NCI-H1436 (cell line): ENCODE measurements at regions not wholly inside any gene's neighbourhood (a gene's known extent, or its start where the extent isn't known, plus 50 kb on each side); places are given as distances from the start of the nearest gene placed in this dataset.
"Not testable (repeated sequence)": the region's sequence is repeated elsewhere in the genome, so short reads cannot be mapped to it uniquely, and the experiment has no call there.

Experiments used
- DNase-seq: peaks from one replicate; lab custom pipeline; 2025; lab: John Stamatoyannopoulos, UW

GRCh38 chr11:71127806-71128205 is 124.6 kb downstream of the SHANK2 start:
- DNase-seq: no peak

GRCh38 chr11:71126401-71126800 is 126.0 kb downstream of the SHANK2 start:
- DNase-seq: not testable (repeated sequence)

GRCh38 chr11:71125150-71125549 is 127.2 kb downstream of the SHANK2 start:
- no peak for DNase-seq

- DNase-seq: no peak
These were observed 128.2 kb downstream of the SHANK2 start for GRCh38 chr11:71124127-71124526.

- DNase-seq: peak; percentile 52
These were observed 131.9 kb downstream of the SHANK2 start for GRCh38 chr11:71120471-71120896.

GRCh38 chr11:71119656-71120269 is 132.6 kb downstream of the SHANK2 start:
- no peak for DNase-seq

GRCh38 chr11:71118671-71119250 is 133.6 kb downstream of the SHANK2 start:
- DNase-seq: no peak

GRCh38 chr11:71117311-71117710 is 135.1 kb downstream of the SHANK2 start:
- DNase-seq: no peak

- no peak for DNase-seq
These were observed 135.7 kb downstream of the SHANK2 start for GRCh38 chr11:71116693-71117040.

GRCh38 chr11:71115770-71116692 is 136.3 kb downstream of the SHANK2 start:
- DNase-seq: no peak

GRCh38 chr11:71114124-71114851 is 138.1 kb downstream of the SHANK2 start:
- no peak for DNase-seq

- no peak for DNase-seq
These were observed 139.4 kb downstream of the SHANK2 start for GRCh38 chr11:71112990-71113389.

- DNase-seq: no peak
These were observed 139.9 kb downstream of the SHANK2 start for GRCh38 chr11:71112454-71112853.

GRCh38 chr11:71109586-71109985 is 142.8 kb downstream of the SHANK2 start:
- no peak for DNase-seq

GRCh38 chr11:71109186-71109585 is 143.2 kb downstream of the SHANK2 start:
- DNase-seq: no peak

- no peak for DNase-seq
These were observed 144.1 kb downstream of the SHANK2 start for GRCh38 chr11:71108013-71108865.

GRCh38 chr11:71106671-71107070 is 145.7 kb downstream of the SHANK2 start:
- DNase-seq: no peak

GRCh38 chr11:71103266-71103665 is 149.1 kb downstream of the SHANK2 start:
- DNase-seq: no peak

- DNase-seq: no peak
These were observed 150.0 kb downstream of the SHANK2 start for GRCh38 chr11:71102251-71102995.

GRCh38 chr11:71101606-71102005 is 150.8 kb downstream of the SHANK2 start:
- no peak for DNase-seq

GRCh38 chr11:71101046-71101445 is 151.3 kb downstream of the SHANK2 start:
- DNase-seq: no peak
